ENCODE measurements at regions not wholly inside any gene's neighbourhood (a gene's known extent, or its start where the extent isn't known, plus 50 kb on each side); places are given as distances from the start of the nearest gene placed in this dataset.

DNA sequence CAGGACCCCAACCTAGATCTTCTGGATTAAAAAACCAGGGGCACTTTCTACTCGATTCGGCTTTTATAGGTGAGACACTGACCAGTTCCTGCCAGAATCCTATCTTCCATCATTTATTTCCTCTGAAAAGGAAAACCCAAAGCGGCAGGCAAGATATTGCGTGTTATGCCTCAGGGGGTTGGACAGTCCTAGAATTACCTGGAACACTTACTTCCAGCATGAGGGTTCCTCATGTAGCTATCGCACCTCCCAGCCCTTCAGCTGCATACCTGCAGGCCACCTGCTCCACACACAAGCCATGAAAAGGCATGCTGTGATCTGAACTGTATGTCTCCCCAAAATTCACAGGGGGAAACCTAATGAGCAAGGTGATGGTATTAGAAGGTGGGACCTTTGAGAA, 58.3 kb upstream of the DLG1 start:
- Histone ChIP-seq H3K4me3 (replicated peaks in 1 of 3; ENCODE audit: insufficient read depth in 1 of 3, low read depth in 1 of 3, low read length in 3 of 3) (no peak overlapping the region), H3K27me3 (ENCODE audit: control insufficient read depth in 2 of 2, insufficient read depth in 2 of 2, low read length in 2 of 2) (peaks cover 0 to 4% of the 10 kb centered on the region in 2 experiments), H2AFZ (ENCODE audit: low read depth, low read length) (no peak overlapping the region), H3K4me1 (ENCODE audit: control insufficient read depth, extremely low read depth, insufficient read depth, low read length) (no peaks in the 10 kb centered on the region), H3K79me2 (ENCODE audit: control insufficient read depth, insufficient read depth, low read length) (no peaks in the 10 kb centered on the region), H3K36me3 (ENCODE audit: control insufficient read depth in 2 of 2, extremely low read depth in 1 of 2, insufficient read depth in 2 of 2, low read length in 2 of 2) (no peaks in the 10 kb centered on the region), H3K4me2 (ENCODE audit: insufficient read depth, low read length) (no peak overlapping the region), H3K9me3 (replicated peaks; ENCODE audit: control insufficient read depth, insufficient read depth, low read length) (no peaks in the 10 kb centered on the region), H3K27ac (ENCODE audit: insufficient read depth, low read depth, low read length) (no peak overlapping the region), H3K9ac (replicated peaks; ENCODE audit: extremely low read depth, insufficient read depth, low read length) (no peak overlapping the region), H4K20me1 (replicated peaks; ENCODE audit: control insufficient read depth, extremely low read depth, insufficient read depth, low read length) (no peaks in the 10 kb centered on the region), H3K9me1 (replicated peaks; ENCODE audit: control insufficient read depth, extremely low read depth, insufficient read depth, low read length) (no peaks in the 10 kb centered on the region)
- CTCF ChIA-PET, result interaction anchor here (1.0 kb wide), 1 partner anchor 124 kb away, joined by 3 read pairs; no protein-coding TSS in a partner anchor
- no peak for FAIRE-seq
- TF ChIP-seq POLR2A (IDR thresholded peaks at IDR 0.05; ENCODE audit: low read depth, low read length), result no peak
- TF ChIP-seq GATA2 (IDR thresholded peaks at IDR 0.05; ENCODE audit: insufficient read depth, insufficient read length, low read depth, low read length), result no peak
- TF ChIP-seq, protein P1, sequence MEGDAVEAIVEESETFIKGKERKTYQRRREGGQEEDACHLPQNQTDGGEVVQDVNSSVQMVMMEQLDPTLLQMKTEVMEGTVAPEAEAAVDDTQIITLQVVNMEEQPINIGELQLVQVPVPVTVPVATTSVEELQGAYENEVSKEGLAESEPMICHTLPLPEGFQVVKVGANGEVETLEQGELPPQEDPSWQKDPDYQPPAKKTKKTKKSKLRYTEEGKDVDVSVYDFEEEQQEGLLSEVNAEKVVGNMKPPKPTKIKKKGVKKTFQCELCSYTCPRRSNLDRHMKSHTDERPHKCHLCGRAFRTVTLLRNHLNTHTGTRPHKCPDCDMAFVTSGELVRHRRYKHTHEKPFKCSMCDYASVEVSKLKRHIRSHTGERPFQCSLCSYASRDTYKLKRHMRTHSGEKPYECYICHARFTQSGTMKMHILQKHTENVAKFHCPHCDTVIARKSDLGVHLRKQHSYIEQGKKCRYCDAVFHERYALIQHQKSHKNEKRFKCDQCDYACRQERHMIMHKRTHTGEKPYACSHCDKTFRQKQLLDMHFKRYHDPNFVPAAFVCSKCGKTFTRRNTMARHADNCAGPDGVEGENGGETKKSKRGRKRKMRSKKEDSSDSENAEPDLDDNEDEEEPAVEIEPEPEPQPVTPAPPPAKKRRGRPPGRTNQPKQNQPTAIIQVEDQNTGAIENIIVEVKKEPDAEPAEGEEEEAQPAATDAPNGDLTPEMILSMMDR (IDR thresholded peaks at IDR 0.05; ENCODE audit: extremely low read depth in 1 of 2, insufficient read depth in 1 of 2, low read depth in 1 of 2, low read length in 2 of 2), result no peak
- TF ChIP-seq FOS (IDR thresholded peaks at IDR 0.05; ENCODE audit: borderline replicate concordance, insufficient read depth, low read length), result no peak
- no peak for TF ChIP-seq MYC (IDR thresholded peaks at IDR 0.05; ENCODE audit: low read depth, low read length)
- TF ChIP-seq, protein P2, sequence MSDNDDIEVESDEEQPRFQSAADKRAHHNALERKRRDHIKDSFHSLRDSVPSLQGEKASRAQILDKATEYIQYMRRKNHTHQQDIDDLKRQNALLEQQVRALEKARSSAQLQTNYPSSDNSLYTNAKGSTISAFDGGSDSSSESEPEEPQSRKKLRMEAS (IDR thresholded peaks at IDR 0.05; ENCODE audit: insufficient read depth, insufficient read length), result no peak
- no peak for TF ChIP-seq POLR2AphosphoS5 (IDR thresholded peaks at IDR 0.05; ENCODE audit: insufficient read depth, low read depth, low read length)
- no peak for TF ChIP-seq JUN (IDR thresholded peaks at IDR 0.05; ENCODE audit: borderline replicate concordance, insufficient read depth, insufficient read length, low read depth)
- no peak for TF ChIP-seq EZH2 (IDR thresholded peaks at IDR 0.05; ENCODE audit: borderline replicate concordance, low read depth, low read length, severe bottlenecking)
- dilution Hi-C loops (cut with MboI; ENCODE audit: extremely low pct_ligation_motif_present, low sequenced_read_pairs) (no loop called here), intact Hi-C loops (cut with micrococcal nuclease) (no loop called here)
- DNase-seq (ENCODE audit: low read depth, low spot score), result no peak
- POLR2A ChIA-PET, result no interaction called here
- no TSS peak for BruUV-seq (replicated peaks)

Data from endothelial cell of umbilical vein (primary cell).